Muscle layer of duodenum (tissue), 2 donors: ENCODE measurements at regions not wholly inside any gene's neighbourhood (a gene's known extent, or its start where the extent isn't known, plus 50 kb on each side); places are given as distances from the start of the nearest gene placed in this dataset.
"Not testable (repeated sequence)": the region's sequence is repeated elsewhere in the genome, so short reads cannot be mapped to it uniquely, and the experiment has no call there.

ENCODE experiments used
- H3K27ac ChIP-seq: one replicate; pipeline ENCODE4 v1.7.0; 2013; ENCODE audit warnings: mild to moderate bottlenecking, low read length
- H3K27me3 ChIP-seq: one replicate; pipeline ENCODE4 v1.7.0; 2013; ENCODE audit warnings: low read depth, mild to moderate bottlenecking, control low read depth, low read length
- H3K36me3 ChIP-seq, 2 donors: one replicate each; pipeline ENCODE4 v1.7.0; 2013; ENCODE audit warnings: low read length in 2 of 2, control low read depth in 1 of 2, mild to moderate bottlenecking in 1 of 2; ENCODE audit not compliant: insufficient read depth in 2 of 2, control insufficient read depth in 1 of 2
- H3K4me1 ChIP-seq, 2 donors: one replicate each; pipeline ENCODE4 v1.7.0; 2013; ENCODE audit warnings: low read length in 2 of 2, mild to moderate bottlenecking in 2 of 2, control low read depth in 1 of 2, moderate library complexity in 1 of 2; ENCODE audit not compliant: insufficient read depth in 2 of 2, control insufficient read depth in 1 of 2
- H3K4me3 ChIP-seq, 2 donors: one replicate each; pipeline ENCODE4 v1.7.0; 2013; ENCODE audit warnings: low read length in 2 of 2, low read depth in 1 of 2, mild to moderate bottlenecking in 1 of 2
- H3K9me3 ChIP-seq, 2 donors: one replicate each; pipeline ENCODE4 v1.7.0; 2013; ENCODE audit warnings: low read length in 2 of 2, control low read depth in 1 of 2, mild to moderate bottlenecking in 1 of 2; ENCODE audit not compliant: control insufficient read depth in 1 of 2
- donor health status: healthy.

- H3K4me3 ChIP-seq: no peak overlapping the region
- H3K4me1 ChIP-seq: no peaks in the 10 kb centered on the region
- H3K36me3 ChIP-seq: no peaks in the 10 kb centered on the region
- no peaks in the 10 kb centered on the region for H3K9me3 ChIP-seq
- H3K27ac ChIP-seq: no peak overlapping the region
- H3K27me3 ChIP-seq: no peaks in the 10 kb centered on the region
Measured at GRCh38 chr19:30806311-30806710, 434.1 kb downstream of the ZNF536 start.

- H3K27me3 ChIP-seq: no peaks in the 10 kb centered on the region
- H3K27ac ChIP-seq: no peak overlapping the region
- peak overlapping the region; percentile 13 to 52 for H3K4me3 ChIP-seq
- no peaks in the 10 kb centered on the region for H3K36me3 ChIP-seq
- H3K4me1 ChIP-seq: no peaks in the 10 kb centered on the region
- no peaks in the 10 kb centered on the region for H3K9me3 ChIP-seq
Measured at GRCh38 chr19:30804751-30805150, 432.6 kb downstream of the ZNF536 start.

- peak overlapping the region; percentile 13 to 52 for H3K4me3 ChIP-seq
- H3K4me1 ChIP-seq, H3K27ac ChIP-seq, H3K9me3 ChIP-seq, H3K27me3 ChIP-seq, H3K36me3 ChIP-seq: not testable (repeated sequence)
Measured at GRCh38 chr19:30804333-30804732, 432.1 kb downstream of the ZNF536 start.

GRCh38 chr19:30802424-30803013, 430.3 kb downstream of the ZNF536 start:
- Histone ChIP-seq H3K36me3 (no peaks in the 10 kb centered on the region), H3K4me1 (no peaks in the 10 kb centered on the region), H3K27me3 (no peaks in the 10 kb centered on the region), H3K4me3 (no peak overlapping the region), H3K27ac (no peak overlapping the region), H3K9me3 (no peaks in the 10 kb centered on the region)

- H3K4me1 ChIP-seq: no peaks in the 10 kb centered on the region
- H3K27ac ChIP-seq: no peak overlapping the region
- H3K36me3 ChIP-seq: no peaks in the 10 kb centered on the region
- no peaks in the 10 kb centered on the region for H3K27me3 ChIP-seq
- H3K9me3 ChIP-seq: no peaks in the 10 kb centered on the region
- no peak overlapping the region for H3K4me3 ChIP-seq
Measured at GRCh38 chr19:30799865-30800755, 427.9 kb downstream of the ZNF536 start.

GRCh38 chr19:30795727-30796126, 423.5 kb downstream of the ZNF536 start:
- Histone ChIP-seq H3K9me3 (no peaks in the 10 kb centered on the region), H3K27ac (no peak overlapping the region), H3K36me3 (no peaks in the 10 kb centered on the region), H3K4me1 (no peaks in the 10 kb centered on the region), H3K27me3 (no peaks in the 10 kb centered on the region), H3K4me3 (no peak overlapping the region)

GRCh38 chr19:30792561-30793505, 420.6 kb downstream of the ZNF536 start:
- H3K27me3 ChIP-seq: no peaks in the 10 kb centered on the region
- no peak overlapping the region for H3K4me3 ChIP-seq
- H3K4me1 ChIP-seq: no peaks in the 10 kb centered on the region
- H3K9me3 ChIP-seq: no peaks in the 10 kb centered on the region
- no peak overlapping the region for H3K27ac ChIP-seq
- no peaks in the 10 kb centered on the region for H3K36me3 ChIP-seq

GRCh38 chr19:30791088-30791487, 418.9 kb downstream of the ZNF536 start:
- Histone ChIP-seq H3K9me3 (no peaks in the 10 kb centered on the region), H3K27ac (no peak overlapping the region), H3K27me3 (no peaks in the 10 kb centered on the region), H3K36me3 (no peaks in the 10 kb centered on the region), H3K4me3 (no peak overlapping the region), H3K4me1 (no peaks in the 10 kb centered on the region)

- no peaks in the 10 kb centered on the region for H3K4me1 ChIP-seq
- no peaks in the 10 kb centered on the region for H3K27me3 ChIP-seq
- H3K4me3 ChIP-seq: no peak overlapping the region
- no peaks in the 10 kb centered on the region for H3K9me3 ChIP-seq
- no peak overlapping the region for H3K27ac ChIP-seq
- no peaks in the 10 kb centered on the region for H3K36me3 ChIP-seq
Measured at GRCh38 chr19:30790056-30790680, 418.0 kb downstream of the ZNF536 start.

GRCh38 chr19:30788105-30788765, 416.1 kb downstream of the ZNF536 start:
- Histone ChIP-seq H3K4me1 (no peaks in the 10 kb centered on the region), H3K9me3 (no peaks in the 10 kb centered on the region)

More at GRCh38 chr19:30788105-30788765, 416.1 kb downstream of the ZNF536 start:
- H3K27me3 ChIP-seq: no peaks in the 10 kb centered on the region
- no peak overlapping the region for H3K4me3 ChIP-seq
- H3K27ac ChIP-seq: no peak overlapping the region
- H3K36me3 ChIP-seq: no peaks in the 10 kb centered on the region
